ENCODE measurements at regions not wholly inside any gene's neighbourhood (a gene's known extent, or its start where the extent isn't known, plus 50 kb on each side); places are given as distances from the start of the nearest gene placed in this dataset.

GRCh38 chr20:47878601-47879027 lies 93.3 kb upstream of the SULF2 start:
- Histone ChIP-seq H3K79me1 (ENCODE audit: low read length) (no peaks in the 10 kb centered on the region), H4K12ac (ENCODE audit: low read depth, low read length) (no peak overlapping the region), H2BK12ac (ENCODE audit: low read length) (no peak overlapping the region), H3K79me2 (ENCODE audit: control insufficient read depth, insufficient read depth, low read length, poor library complexity) (no peaks in the 10 kb centered on the region), H2AK5ac (ENCODE audit: low read length) (no peak overlapping the region), H3K14ac (ENCODE audit: low read length) (no peak overlapping the region), H3K9me3 (ENCODE audit: insufficient read depth, low read depth, low read length) (peaks cover 3% of the 10 kb centered on the region), H2AFZ (ENCODE audit: insufficient read depth, low read length, poor library complexity) (no peak overlapping the region), H3K4me2 (ENCODE audit: low read length) (no peak overlapping the region), H3K4me1 (ENCODE audit: control insufficient read depth in 1 of 2, insufficient read depth in 2 of 2, low read length in 2 of 2) (no peaks in the 10 kb centered on the region), H3K18ac (ENCODE audit: low read length) (no peak overlapping the region), H3K36me3 (ENCODE audit: control insufficient read depth in 1 of 2, insufficient read depth in 2 of 2, low read length in 2 of 2) (no peaks in the 10 kb centered on the region), H4K91ac (ENCODE audit: low read depth, low read length) (no peak overlapping the region), H3K23ac (ENCODE audit: low read length) (no peak overlapping the region), H4K8ac (ENCODE audit: low read depth, low read length) (no peak overlapping the region), H3K27ac (ENCODE audit: low read depth, low read length) (no peak overlapping the region), H2BK5ac (ENCODE audit: low read depth, low read length, poor library complexity) (no peak overlapping the region), H3K9ac (ENCODE audit: low read length) (no peak overlapping the region), H2BK120ac (ENCODE audit: insufficient read depth, low read length, poor library complexity) (no peak overlapping the region), H3K4ac (ENCODE audit: low read depth, low read length) (no peak overlapping the region), H3K27me3 (ENCODE audit: insufficient read depth, low read length) (no peaks in the 10 kb centered on the region), H3K4me3 (ENCODE audit: low read depth, low read length) (no peak overlapping the region)
- WGBS (ENCODE audit: extremely low coverage, insufficient coverage, insufficient read length) = no CpG with 5 or more reads among the region's 6 CpGs
- DNase-seq = no peak

- Histone ChIP-seq H3K36me3 (ENCODE audit: control insufficient read depth in 1 of 2, insufficient read depth in 2 of 2, low read length in 2 of 2) (no peaks in the 10 kb centered on the region), H4K8ac (ENCODE audit: low read depth, low read length) (no peak overlapping the region), H3K27me3 (ENCODE audit: insufficient read depth, low read length) (no peaks in the 10 kb centered on the region), H2BK12ac (ENCODE audit: low read length) (no peak overlapping the region), H3K4me2 (ENCODE audit: low read length) (no peak overlapping the region), H3K14ac (ENCODE audit: low read length) (no peak overlapping the region), H4K12ac (ENCODE audit: low read depth, low read length) (no peak overlapping the region), H3K4me3 (ENCODE audit: low read depth, low read length) (no peak overlapping the region), H2BK120ac (ENCODE audit: insufficient read depth, low read length, poor library complexity) (no peak overlapping the region), H2AK5ac (ENCODE audit: low read length) (no peak overlapping the region), H3K27ac (ENCODE audit: low read depth, low read length) (no peak overlapping the region), H3K4ac (ENCODE audit: low read depth, low read length) (no peak overlapping the region), H4K91ac (ENCODE audit: low read depth, low read length) (no peak overlapping the region), H3K79me2 (ENCODE audit: control insufficient read depth, insufficient read depth, low read length, poor library complexity) (no peaks in the 10 kb centered on the region), H3K4me1 (ENCODE audit: control insufficient read depth in 1 of 2, insufficient read depth in 2 of 2, low read length in 2 of 2) (no peaks in the 10 kb centered on the region), H3K79me1 (ENCODE audit: low read length) (no peaks in the 10 kb centered on the region), H3K18ac (ENCODE audit: low read length) (no peak overlapping the region), H3K23ac (ENCODE audit: low read length) (peak overlapping the region; percentile 14), H2BK5ac (ENCODE audit: low read depth, low read length, poor library complexity) (no peak overlapping the region), H3K9ac (ENCODE audit: low read length) (no peak overlapping the region), H3K9me3 (ENCODE audit: insufficient read depth, low read depth, low read length) (peaks cover 3% of the 10 kb centered on the region), H2AFZ (ENCODE audit: insufficient read depth, low read length, poor library complexity) (no peak overlapping the region)
- no CpG with 5 or more reads among the region's 5 CpGs for WGBS (ENCODE audit: extremely low coverage, insufficient coverage, insufficient read length)
- no peak for DNase-seq
Measured at GRCh38 chr20:47876311-47877088, 91.2 kb upstream of the SULF2 start.

- DNase-seq = no peak
- H4K12ac ChIP-seq (ENCODE audit: low read depth, low read length) = no peak overlapping the region
- H3K4me3 ChIP-seq (ENCODE audit: low read depth, low read length) = no peak overlapping the region
- H3K27ac ChIP-seq (ENCODE audit: low read depth, low read length) = no peak overlapping the region
- H2BK120ac ChIP-seq (ENCODE audit: insufficient read depth, low read length, poor library complexity) = no peak overlapping the region
- H3K18ac ChIP-seq (ENCODE audit: low read length) = no peak overlapping the region
- no peak overlapping the region for H4K91ac ChIP-seq (ENCODE audit: low read depth, low read length)
- no peak overlapping the region for H3K14ac ChIP-seq (ENCODE audit: low read length)
- H3K27me3 ChIP-seq (ENCODE audit: insufficient read depth, low read length) = no peaks in the 10 kb centered on the region
- peaks cover 3% of the 10 kb centered on the region for H3K9me3 ChIP-seq (ENCODE audit: insufficient read depth, low read depth, low read length)
- no peak overlapping the region for H2AK5ac ChIP-seq (ENCODE audit: low read length)
- H3K23ac ChIP-seq (ENCODE audit: low read length) = no peak overlapping the region
- H4K8ac ChIP-seq (ENCODE audit: low read depth, low read length) = no peak overlapping the region
- H3K4me1 ChIP-seq (ENCODE audit: control insufficient read depth in 1 of 2, insufficient read depth in 2 of 2, low read length in 2 of 2) = no peaks in the 10 kb centered on the region
- H3K79me2 ChIP-seq (ENCODE audit: control insufficient read depth, insufficient read depth, low read length, poor library complexity) = no peaks in the 10 kb centered on the region
- H2AFZ ChIP-seq (ENCODE audit: insufficient read depth, low read length, poor library complexity) = no peak overlapping the region
- H3K4me2 ChIP-seq (ENCODE audit: low read length) = no peak overlapping the region
- H3K36me3 ChIP-seq (ENCODE audit: control insufficient read depth in 1 of 2, insufficient read depth in 2 of 2, low read length in 2 of 2) = no peaks in the 10 kb centered on the region
- H3K9ac ChIP-seq (ENCODE audit: low read length) = no peak overlapping the region
- H3K4ac ChIP-seq (ENCODE audit: low read depth, low read length) = no peak overlapping the region
- no peak overlapping the region for H2BK12ac ChIP-seq (ENCODE audit: low read length)
- no peaks in the 10 kb centered on the region for H3K79me1 ChIP-seq (ENCODE audit: low read length)
- H2BK5ac ChIP-seq (ENCODE audit: low read depth, low read length, poor library complexity) = no peak overlapping the region
- WGBS (ENCODE audit: extremely low coverage, insufficient coverage, insufficient read length) = no CpG with 5 or more reads among the region's 13 CpGs
Measured at GRCh38 chr20:47875297-47876025, 90.2 kb upstream of the SULF2 start.

- H3K9ac ChIP-seq (ENCODE audit: low read length) = no peak overlapping the region
- H3K14ac ChIP-seq (ENCODE audit: low read length) = no peak overlapping the region
- no peak overlapping the region for H4K8ac ChIP-seq (ENCODE audit: low read depth, low read length)
- no peak overlapping the region for H2BK120ac ChIP-seq (ENCODE audit: insufficient read depth, low read length, poor library complexity)
- H4K91ac ChIP-seq (ENCODE audit: low read depth, low read length) = no peak overlapping the region
- no peak overlapping the region for H2BK12ac ChIP-seq (ENCODE audit: low read length)
- no peak overlapping the region for H3K4me2 ChIP-seq (ENCODE audit: low read length)
- H3K9me3 ChIP-seq (ENCODE audit: insufficient read depth, low read depth, low read length) = no peaks in the 10 kb centered on the region
- H3K27ac ChIP-seq (ENCODE audit: low read depth, low read length) = no peak overlapping the region
- H3K36me3 ChIP-seq (ENCODE audit: control insufficient read depth in 1 of 2, insufficient read depth in 2 of 2, low read length in 2 of 2) = no peaks in the 10 kb centered on the region
- no peak overlapping the region for H3K4ac ChIP-seq (ENCODE audit: low read depth, low read length)
- H2BK5ac ChIP-seq (ENCODE audit: low read depth, low read length, poor library complexity) = no peak overlapping the region
- H3K4me3 ChIP-seq (ENCODE audit: low read depth, low read length) = no peak overlapping the region
- no peaks in the 10 kb centered on the region for H3K4me1 ChIP-seq (ENCODE audit: control insufficient read depth in 1 of 2, insufficient read depth in 2 of 2, low read length in 2 of 2)
- no peak overlapping the region for H2AK5ac ChIP-seq (ENCODE audit: low read length)
- no peak overlapping the region for H3K23ac ChIP-seq (ENCODE audit: low read length)
- DNase-seq = no peak
- H4K12ac ChIP-seq (ENCODE audit: low read depth, low read length) = no peak overlapping the region
- no peaks in the 10 kb centered on the region for H3K79me1 ChIP-seq (ENCODE audit: low read length)
- no peaks in the 10 kb centered on the region for H3K79me2 ChIP-seq (ENCODE audit: control insufficient read depth, insufficient read depth, low read length, poor library complexity)
- H2AFZ ChIP-seq (ENCODE audit: insufficient read depth, low read length, poor library complexity) = no peak overlapping the region
- H3K27me3 ChIP-seq (ENCODE audit: insufficient read depth, low read length) = no peaks in the 10 kb centered on the region
- H3K18ac ChIP-seq (ENCODE audit: low read length) = no peak overlapping the region
- no CpG with 5 or more reads among the region's 9 CpGs for WGBS (ENCODE audit: extremely low coverage, insufficient coverage, insufficient read length)
Measured at GRCh38 chr20:47872341-47872740, 87.1 kb upstream of the SULF2 start.
